WTC11 (cell line): ENCODE measurements at regions not wholly inside any gene's neighbourhood (a gene's known extent, or its start where the extent isn't known, plus 50 kb on each side); places are given as distances from the start of the nearest gene placed in this dataset.

Source experiments
- ATAC-seq: fragments of 200-7000 bp; cut with Tn5 transposase; 2 replicates; pipeline ENCODE4 v1.10.0; 2021; ENCODE audit warnings: mild to moderate bottlenecking, moderate library complexity
- CTCF ChIA-PET: fragments of 300-600 bp; sonication (Branson Sonifier 250); formaldehyde crosslinking; loops from one replicate; lab custom pipeline; 2021; ENCODE audit warnings: antibody characterized with exemption; lab: Charles Lee
- POLR2A ChIA-PET: fragments of 350-600 bp; sonication (Branson Sonifier 250); formaldehyde crosslinking; loops from one replicate; lab custom pipeline; 2021; ENCODE audit warnings: antibody characterized with exemption; lab: Charles Lee
- DNase-seq: peaks from one replicate; pipeline ENCODE4 v3.0.0; 2021; ENCODE audit warnings: low spot score
- H3K27ac Mint-ChIP-seq: 2 replicates; pipeline ENCODE4 v1.8.0; 2021; ENCODE audit warnings: mixed read lengths
- H3K27me3 Mint-ChIP-seq: 2 replicates; pipeline ENCODE4 v1.8.0; 2021; ENCODE audit warnings: low read depth, mild to moderate bottlenecking, moderate library complexity, mixed read lengths
- H3K36me3 Mint-ChIP-seq: 2 replicates; pipeline ENCODE4 v1.8.0; 2021; ENCODE audit warnings: mixed read lengths
- H3K4me1 Mint-ChIP-seq: 2 replicates; pipeline ENCODE4 v1.8.0; 2022; ENCODE audit warnings: mixed read lengths
- H3K4me3 Mint-ChIP-seq: 2 replicates; pipeline ENCODE4 v1.8.0; 2021; ENCODE audit warnings: mild to moderate bottlenecking, moderate library complexity, mixed read lengths
- H3K9me3 Mint-ChIP-seq: 2 replicates; pipeline ENCODE4 v1.8.0; 2021; ENCODE audit warnings: mixed read lengths
- CDX4 ChIP-seq: fragments of 250-450 bp; sonication (Bioruptor Pico); IDR thresholded peaks from 2 replicates; pipeline ENCODE4 v1.9.0; 2021; ENCODE audit warnings: moderate library complexity, mild to moderate bottlenecking, inconsistent platforms, borderline replicate concordance
- CREM ChIP-seq: sonication (generic); formaldehyde crosslinking; IDR thresholded peaks from 2 replicates; pipeline ENCODE4 v1.8.1; 2022; ENCODE audit warnings: mild to moderate bottlenecking, missing genetic modification reagents, moderate library complexity
- FOXP4 ChIP-seq: sonication (generic); formaldehyde crosslinking; IDR thresholded peaks from 2 replicates; pipeline ENCODE4 v1.8.0; 2022; ENCODE audit warnings: mild to moderate bottlenecking, missing genetic modification reagents
- IRF1 ChIP-seq: sonication (generic); formaldehyde crosslinking; IDR thresholded peaks from 2 replicates; pipeline ENCODE4 v1.8.0; 2023; ENCODE audit warnings: missing genetic modification reagents
- JAZF1 ChIP-seq: fragments of 250-450 bp; sonication (Bioruptor Pico); IDR thresholded peaks from 2 replicates; pipeline ENCODE4 v1.9.0; 2021; ENCODE audit warnings: moderate library complexity, mild to moderate bottlenecking, inconsistent platforms
- KAT7 ChIP-seq: sonication (generic); formaldehyde crosslinking; IDR thresholded peaks from 2 replicates; pipeline ENCODE4 v1.8.1; 2023; ENCODE audit warnings: missing genetic modification reagents, mild to moderate bottlenecking, borderline replicate concordance
- MLX ChIP-seq: sonication (generic); formaldehyde crosslinking; IDR thresholded peaks from 2 replicates; pipeline ENCODE4 v1.8.1; 2023; ENCODE audit warnings: mild to moderate bottlenecking, missing genetic modification reagents, moderate library complexity
- NFE2L1 ChIP-seq: sonication (generic); formaldehyde crosslinking; IDR thresholded peaks from 2 replicates; pipeline ENCODE4 v1.8.1; 2023; ENCODE audit warnings: missing genetic modification reagents
- NR3C1 ChIP-seq: sonication (generic); formaldehyde crosslinking; conservative IDR thresholded peaks from 2 replicates; pipeline ENCODE4 v1.8.1; 2023; ENCODE audit warnings: low read depth, mild to moderate bottlenecking, missing genetic modification reagents
- RELA ChIP-seq: sonication (generic); formaldehyde crosslinking; IDR thresholded peaks from 2 replicates; pipeline ENCODE4 v1.8.1; 2022; ENCODE audit warnings: missing genetic modification reagents, mild to moderate bottlenecking, borderline replicate concordance
- SOX15 ChIP-seq: fragments of 250-450 bp; sonication (Bioruptor Pico); IDR thresholded peaks from 2 replicates; pipeline ENCODE4 v1.9.0; 2021; ENCODE audit warnings: mild to moderate bottlenecking
- USF2 ChIP-seq: sonication (generic); formaldehyde crosslinking; IDR thresholded peaks from 2 replicates; pipeline ENCODE4 v1.8.1; 2023; ENCODE audit warnings: mild to moderate bottlenecking, missing genetic modification reagents, moderate library complexity
- ZNF281 ChIP-seq: sonication (generic); formaldehyde crosslinking; IDR thresholded peaks from 2 replicates; pipeline ENCODE4 v1.8.0; 2023; ENCODE audit warnings: mild to moderate bottlenecking, missing genetic modification reagents
- ZNF396 ChIP-seq: fragments of 250-450 bp; sonication (Bioruptor Pico); IDR thresholded peaks from 2 replicates; pipeline ENCODE4 v1.8.0; 2021; ENCODE audit warnings: mild to moderate bottlenecking, moderate library complexity, borderline replicate concordance

- no peak for TF ChIP-seq ZNF281 (CRISPR knock-in tag)
- TF ChIP-seq, all 79 proteins: peak for 0
These were observed 92.1 kb upstream of the TAF11L2 start (continued) for GRCh38 chr5:17405976-17406375.

GRCh38 chr5:17406423-17406838, 91.6 kb upstream of the TAF11L2 start:
- ATAC-seq, result no peak
- ChIA-PET POLR2A (no interaction called here), CTCF (no interaction called here)
- Mint-ChIP-seq H3K27ac (no peak overlapping the region), H3K27me3 (peaks cover 44% of the 10 kb centered on the region), H3K9me3 (no peaks in the 10 kb centered on the region), H3K4me3 (no peak overlapping the region), H3K36me3 (no peaks in the 10 kb centered on the region), H3K4me1 (peaks cover 36% of the 10 kb centered on the region)
- no peak for DNase-seq
- TF ChIP-seq MLX (CRISPR knock-in tag), result no peak
- no peak for TF ChIP-seq CDX4
- TF ChIP-seq RELA (CRISPR knock-in tag), result no peak

GRCh38 chr5:17411436-17412402, 86.3 kb upstream of the TAF11L2 start:
- no peak for TF ChIP-seq JAZF1 (CRISPR knock-in tag)
- no peak for TF ChIP-seq FOXP4 (CRISPR knock-in tag)
- TF ChIP-seq IRF1, result no peak
- TF ChIP-seq USF2 (CRISPR knock-in tag), result no peak
- TF ChIP-seq NFE2L1 (CRISPR knock-in tag), result no peak
- no peak for TF ChIP-seq CREM (CRISPR knock-in tag)
- TF ChIP-seq SOX15, result no peak
- no peak for TF ChIP-seq KAT7 (CRISPR knock-in tag)
- TF ChIP-seq NR3C1 (CRISPR knock-in tag), result no peak
- no peak for TF ChIP-seq ZNF396 (CRISPR knock-in tag)
- no peak for ATAC-seq

More at GRCh38 chr5:17411436-17412402, 86.3 kb upstream of the TAF11L2 start:
- Mint-ChIP-seq H3K27ac (no peak overlapping the region), H3K27me3 (peaks cover 6% of the 10 kb centered on the region; the same call in 1 of the 2 replicates), H3K4me3 (no peak overlapping the region), H3K36me3 (0 out of 2 replicates have a peak, but pooled peaks cover 3% of the 10 kb centered on the region), H3K9me3 (no peaks in the 10 kb centered on the region), H3K4me1 (peaks cover 30% of the 10 kb centered on the region)
- CTCF ChIA-PET, result interaction anchor here (0.5 to 0.6 kb wide), 2 partner anchors 144 to 901 kb away, joined by 4 read pairs; no protein-coding TSS in a partner anchor
- POLR2A ChIA-PET, result no interaction called here
- no peak for DNase-seq
